ENCODE measurements at regions not wholly inside any gene's neighbourhood (a gene's known extent, or its start where the extent isn't known, plus 50 kb on each side); places are given as distances from the start of the nearest gene placed in this dataset.
"Not testable (repeated sequence)": the region's sequence is repeated elsewhere in the genome, so short reads cannot be mapped to it uniquely, and the experiment has no call there.

DNA sequence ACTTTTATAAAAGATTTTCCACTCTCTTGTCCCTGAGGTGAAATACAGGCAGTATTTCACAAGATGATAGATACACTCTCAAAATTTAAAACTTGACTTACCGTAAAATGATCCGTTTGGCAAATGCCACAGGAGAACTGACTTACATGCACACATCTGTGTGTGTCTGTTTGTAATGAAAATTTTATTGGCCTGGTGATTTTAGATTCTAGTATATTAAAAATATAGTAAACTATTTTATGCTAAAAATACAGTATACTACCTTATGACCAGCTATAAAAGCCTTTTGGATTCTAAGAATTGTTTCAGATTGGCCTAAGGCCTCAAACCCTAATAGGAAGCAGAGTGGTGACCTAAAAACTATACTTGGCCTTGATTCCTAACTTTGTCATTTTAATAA, 362.7 kb downstream of the IPMK start:
- DNase-seq (ENCODE audit: low read depth, low spot score): no peak
- POLR2A ChIA-PET: no interaction called here
- CTCF ChIA-PET: no interaction called here
- no peak overlapping the region for H3K4me3 ChIP-seq (ENCODE audit: low read depth, low read length)
- TF ChIP-seq, protein P1, sequence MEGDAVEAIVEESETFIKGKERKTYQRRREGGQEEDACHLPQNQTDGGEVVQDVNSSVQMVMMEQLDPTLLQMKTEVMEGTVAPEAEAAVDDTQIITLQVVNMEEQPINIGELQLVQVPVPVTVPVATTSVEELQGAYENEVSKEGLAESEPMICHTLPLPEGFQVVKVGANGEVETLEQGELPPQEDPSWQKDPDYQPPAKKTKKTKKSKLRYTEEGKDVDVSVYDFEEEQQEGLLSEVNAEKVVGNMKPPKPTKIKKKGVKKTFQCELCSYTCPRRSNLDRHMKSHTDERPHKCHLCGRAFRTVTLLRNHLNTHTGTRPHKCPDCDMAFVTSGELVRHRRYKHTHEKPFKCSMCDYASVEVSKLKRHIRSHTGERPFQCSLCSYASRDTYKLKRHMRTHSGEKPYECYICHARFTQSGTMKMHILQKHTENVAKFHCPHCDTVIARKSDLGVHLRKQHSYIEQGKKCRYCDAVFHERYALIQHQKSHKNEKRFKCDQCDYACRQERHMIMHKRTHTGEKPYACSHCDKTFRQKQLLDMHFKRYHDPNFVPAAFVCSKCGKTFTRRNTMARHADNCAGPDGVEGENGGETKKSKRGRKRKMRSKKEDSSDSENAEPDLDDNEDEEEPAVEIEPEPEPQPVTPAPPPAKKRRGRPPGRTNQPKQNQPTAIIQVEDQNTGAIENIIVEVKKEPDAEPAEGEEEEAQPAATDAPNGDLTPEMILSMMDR (IDR thresholded peaks at IDR 0.05; ENCODE audit: insufficient read depth, low read length, missing control alignments): no peak

DNA sequence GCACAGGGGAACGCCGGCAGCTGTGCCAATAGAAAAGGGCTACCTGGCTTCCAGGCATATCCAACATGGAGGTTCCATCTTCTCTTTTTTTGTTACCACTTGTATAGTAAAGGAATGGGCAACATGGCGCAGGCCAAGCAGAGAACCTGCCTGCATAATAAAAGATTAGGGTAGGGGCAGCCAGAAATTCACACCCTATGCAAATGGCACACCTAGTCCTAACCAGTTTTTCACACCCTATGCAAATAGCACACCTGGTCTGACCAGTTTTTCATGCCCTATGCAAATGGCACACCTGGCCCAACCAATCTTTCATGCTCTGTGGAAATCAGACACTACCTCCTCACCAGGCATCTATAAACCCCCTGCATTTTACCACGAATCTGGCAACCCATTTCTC, 369.5 kb downstream of the IPMK start:
- ChIA-PET POLR2A (no interaction called here), CTCF (no interaction called here)
- DNase-seq (ENCODE audit: low read depth, low spot score): no peak
- H3K4me3 ChIP-seq (ENCODE audit: low read depth, low read length): no peak overlapping the region
- TF ChIP-seq, protein P1 (IDR thresholded peaks at IDR 0.05; ENCODE audit: insufficient read depth, low read length, missing control alignments): no peak

DNA sequence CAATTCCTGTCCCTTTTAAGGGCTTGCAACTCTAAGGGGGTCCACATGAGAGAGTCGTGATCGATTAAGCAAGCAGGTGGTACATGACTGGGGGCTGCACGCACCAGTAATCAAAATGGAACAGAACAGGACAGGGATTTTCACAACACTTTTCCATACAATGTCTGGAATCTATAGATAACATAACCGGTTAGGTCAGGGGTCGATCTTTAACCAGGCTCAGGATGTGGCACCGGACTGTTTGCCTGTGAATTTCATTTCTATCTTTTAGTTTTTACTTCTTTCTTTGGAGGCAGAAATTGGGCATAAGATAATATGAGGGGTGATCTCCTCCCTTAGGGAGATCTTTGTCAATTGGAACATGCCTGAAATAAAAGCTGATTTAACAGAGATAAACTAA, 370.1 kb downstream of the IPMK start:
- ChIA-PET POLR2A (no interaction called here), CTCF (no interaction called here)
- no peak overlapping the region for H3K4me3 ChIP-seq (ENCODE audit: low read depth, low read length)
- TF ChIP-seq, protein P1 (IDR thresholded peaks at IDR 0.05; ENCODE audit: insufficient read depth, low read length, missing control alignments): no peak
- DNase-seq (ENCODE audit: low read depth, low spot score): no peak

DNA sequence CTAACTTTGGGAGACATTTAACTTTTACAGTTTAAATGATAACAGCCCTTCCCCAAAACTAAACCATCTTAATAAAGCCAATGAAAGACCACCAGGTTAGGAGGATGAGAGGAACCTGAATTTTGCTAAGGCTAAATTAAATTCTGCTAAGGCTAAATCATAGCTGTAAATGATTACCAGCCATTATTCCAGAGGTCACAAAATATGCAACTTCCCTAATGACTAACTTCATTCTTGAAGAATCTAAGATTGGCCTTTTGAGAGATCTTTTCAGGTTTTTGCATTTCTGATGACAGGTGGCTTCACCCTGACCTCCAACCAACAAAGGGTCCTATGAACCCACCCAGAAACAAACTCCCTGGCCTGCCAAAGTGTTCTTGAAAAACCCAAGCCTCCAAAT, 373.3 kb downstream of the IPMK start:
- H3K4me3 ChIP-seq (ENCODE audit: low read depth, low read length): no peak overlapping the region
- DNase-seq (ENCODE audit: low read depth, low spot score): no peak
- ChIA-PET POLR2A (no interaction called here), CTCF (no interaction called here)
- TF ChIP-seq, protein P1 (IDR thresholded peaks at IDR 0.05; ENCODE audit: insufficient read depth, low read length, missing control alignments): no peak

DNA sequence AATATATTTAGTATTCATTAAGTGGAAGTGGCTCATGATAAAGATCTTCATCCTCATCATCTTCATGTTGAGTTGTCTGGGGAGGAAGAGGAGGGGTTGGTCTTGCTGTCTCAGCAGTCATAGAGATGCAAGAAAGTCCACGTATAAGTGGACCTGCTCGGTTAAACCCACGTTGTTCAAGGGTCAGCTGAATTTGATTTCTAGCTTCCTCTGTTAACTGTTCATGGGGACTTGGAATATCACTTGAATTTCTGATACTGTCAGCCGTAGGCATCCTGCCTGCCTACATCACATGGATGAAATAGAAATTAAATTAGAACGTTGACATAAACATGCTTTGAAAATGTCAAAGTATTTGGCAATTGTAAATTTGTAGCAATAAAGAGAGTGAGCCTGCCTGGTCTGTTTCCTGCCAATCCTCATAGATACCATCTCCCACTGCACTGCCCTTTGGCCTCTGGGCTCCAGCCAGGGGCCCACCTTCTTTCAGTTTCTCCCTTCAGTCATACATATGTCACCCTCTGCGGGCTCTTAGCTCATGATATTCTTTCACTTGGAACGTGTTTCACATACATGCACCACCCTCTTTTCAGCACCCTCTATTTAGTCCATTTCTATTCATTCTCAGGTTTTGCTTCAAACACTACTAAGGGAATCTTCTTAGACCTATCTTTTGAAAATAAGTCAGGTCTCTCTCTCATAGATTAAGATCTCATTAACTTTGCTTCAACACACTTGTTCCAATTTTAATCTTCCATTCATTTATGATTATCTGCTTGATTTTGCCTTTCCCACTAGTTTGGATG, 376.3 kb downstream of the IPMK start:
- POLR2A ChIA-PET: no interaction called here

DNA sequence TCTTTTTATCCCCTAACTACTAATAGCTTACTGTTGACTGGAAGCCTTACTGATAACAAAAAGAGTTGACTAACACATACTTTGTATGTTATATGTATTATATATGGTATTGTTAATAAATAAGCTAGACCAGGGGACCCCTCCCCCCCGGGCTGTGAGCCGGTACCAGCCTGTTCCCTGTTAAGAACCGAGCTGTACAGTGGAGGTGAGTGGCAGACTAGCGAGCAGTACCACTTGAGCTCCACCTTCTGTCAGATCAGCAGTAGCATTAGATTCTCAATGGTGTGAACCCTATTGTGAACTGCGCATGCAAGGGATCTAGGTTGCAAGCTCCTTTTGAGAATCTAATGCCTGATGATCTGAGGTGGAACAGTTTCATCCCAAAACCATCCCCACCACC, 377.0 kb downstream of the IPMK start:
- H3K4me3 ChIP-seq (ENCODE audit: low read depth, low read length): no peak overlapping the region
- ChIA-PET POLR2A (no interaction called here), CTCF (no interaction called here)
- TF ChIP-seq, protein P1 (IDR thresholded peaks at IDR 0.05; ENCODE audit: insufficient read depth, low read length, missing control alignments): no peak
- no peak for DNase-seq (ENCODE audit: low read depth, low spot score)

More for the DNA sequence above, 376.3 kb downstream of the IPMK start:
- TF ChIP-seq, protein P1 (IDR thresholded peaks at IDR 0.05; ENCODE audit: insufficient read depth, low read length, missing control alignments): no peak
- no peak for DNase-seq (ENCODE audit: low read depth, low spot score)
- CTCF ChIA-PET: no interaction called here
- H3K4me3 ChIP-seq (ENCODE audit: low read depth, low read length): no peak overlapping the region

DNA sequence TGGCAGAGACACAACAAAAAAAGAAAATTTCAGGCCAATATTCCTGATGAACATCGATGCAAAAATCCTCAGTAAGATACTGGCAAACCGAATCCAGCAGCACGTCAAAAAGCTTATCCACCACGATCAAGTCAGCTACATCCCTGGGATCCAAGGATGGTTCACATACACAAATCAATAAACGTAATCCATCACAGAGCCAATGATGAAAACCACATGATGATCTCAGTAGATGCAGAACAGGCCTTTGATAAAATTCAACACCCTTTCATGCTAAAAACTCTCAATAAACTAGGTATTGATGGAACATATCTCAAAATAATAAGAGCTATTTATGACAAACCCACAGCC, 382.1 kb downstream of the IPMK start:
- POLR2A ChIA-PET, CTCF ChIA-PET: not testable (repeated sequence)

More for the DNA sequence above, 382.1 kb downstream of the IPMK start:
- H3K4me3 ChIP-seq (ENCODE audit: low read depth, low read length); DNase-seq (ENCODE audit: low read depth, low spot score): not testable (repeated sequence)
